ENCODE measurements at regions not wholly inside any gene's neighbourhood (a gene's known extent, or its start where the extent isn't known, plus 50 kb on each side); places are given as distances from the start of the nearest gene placed in this dataset.

GRCh38 chr5:4518903-4519672 lies 621.0 kb upstream of the ADAMTS16 start:
- Mint-ChIP-seq H3K27me3 (ENCODE audit: low read depth) (peaks cover 5% of the 10 kb centered on the region), H3K27ac (ENCODE audit: unreplicated experiment) (no peak overlapping the region), H3K4me3 (no peak overlapping the region), H3K9me3 (no peaks in the 10 kb centered on the region), H3K4me1 (peaks cover 9% of the 10 kb centered on the region), H3K36me3 (ENCODE audit: low read depth) (no peaks in the 10 kb centered on the region)
- TF ChIP-seq, protein P1, sequence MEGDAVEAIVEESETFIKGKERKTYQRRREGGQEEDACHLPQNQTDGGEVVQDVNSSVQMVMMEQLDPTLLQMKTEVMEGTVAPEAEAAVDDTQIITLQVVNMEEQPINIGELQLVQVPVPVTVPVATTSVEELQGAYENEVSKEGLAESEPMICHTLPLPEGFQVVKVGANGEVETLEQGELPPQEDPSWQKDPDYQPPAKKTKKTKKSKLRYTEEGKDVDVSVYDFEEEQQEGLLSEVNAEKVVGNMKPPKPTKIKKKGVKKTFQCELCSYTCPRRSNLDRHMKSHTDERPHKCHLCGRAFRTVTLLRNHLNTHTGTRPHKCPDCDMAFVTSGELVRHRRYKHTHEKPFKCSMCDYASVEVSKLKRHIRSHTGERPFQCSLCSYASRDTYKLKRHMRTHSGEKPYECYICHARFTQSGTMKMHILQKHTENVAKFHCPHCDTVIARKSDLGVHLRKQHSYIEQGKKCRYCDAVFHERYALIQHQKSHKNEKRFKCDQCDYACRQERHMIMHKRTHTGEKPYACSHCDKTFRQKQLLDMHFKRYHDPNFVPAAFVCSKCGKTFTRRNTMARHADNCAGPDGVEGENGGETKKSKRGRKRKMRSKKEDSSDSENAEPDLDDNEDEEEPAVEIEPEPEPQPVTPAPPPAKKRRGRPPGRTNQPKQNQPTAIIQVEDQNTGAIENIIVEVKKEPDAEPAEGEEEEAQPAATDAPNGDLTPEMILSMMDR (conservative IDR thresholded peaks at IDR 0.05), result no peak
- no peak for DNase-seq (ENCODE audit: low read depth, low spot score)

DNA sequence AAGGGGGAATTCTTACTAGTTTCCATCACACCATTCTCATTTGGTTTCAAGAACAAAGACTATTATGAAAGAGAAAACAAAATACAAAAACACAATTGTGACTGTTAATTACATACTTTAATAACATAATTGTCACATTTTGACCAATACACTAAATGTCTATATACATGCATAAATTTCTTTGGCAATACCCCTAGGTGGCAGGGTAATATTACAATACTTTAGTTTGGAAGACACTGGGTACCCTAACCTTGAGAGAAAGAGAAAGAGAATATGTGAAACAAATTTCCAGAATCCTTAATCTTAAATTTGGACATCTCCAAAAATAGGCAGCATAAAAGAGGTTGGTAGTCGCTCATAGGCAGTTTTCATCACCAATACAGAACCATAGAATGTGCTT lies 619.6 kb upstream of the ADAMTS16 start:
- Mint-ChIP-seq H3K9me3 (no peaks in the 10 kb centered on the region), H3K36me3 (ENCODE audit: low read depth) (no peaks in the 10 kb centered on the region), H3K27ac (ENCODE audit: unreplicated experiment) (no peak overlapping the region), H3K27me3 (ENCODE audit: low read depth) (no peaks in the 10 kb centered on the region), H3K4me1 (peaks cover 5% of the 10 kb centered on the region), H3K4me3 (no peak overlapping the region)
- no peak for DNase-seq (ENCODE audit: low read depth, low spot score)
- TF ChIP-seq, protein P1 (conservative IDR thresholded peaks at IDR 0.05), result no peak

DNA sequence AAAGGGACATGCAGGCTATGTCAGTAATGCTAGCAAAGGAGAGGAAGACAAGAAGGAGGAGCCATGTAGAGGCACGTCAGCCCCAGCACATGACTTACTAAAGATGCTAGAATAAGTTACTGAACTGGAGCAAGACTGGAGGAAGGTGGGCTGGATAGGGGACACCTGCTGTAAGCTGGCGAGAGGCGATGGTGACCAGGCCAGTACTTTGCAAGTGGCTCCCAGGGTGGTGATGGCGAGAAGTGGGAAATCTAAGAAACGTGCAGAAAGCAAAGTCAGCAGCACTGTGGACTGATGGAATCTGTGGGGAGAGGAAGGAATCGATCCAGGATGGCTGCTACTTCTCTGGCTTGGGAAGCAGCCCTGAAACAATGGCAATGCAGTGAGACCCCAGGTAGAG lies 617.1 kb upstream of the ADAMTS16 start:
- H3K9me3 Mint-ChIP-seq, result no peaks in the 10 kb centered on the region
- TF ChIP-seq, protein P1 (conservative IDR thresholded peaks at IDR 0.05), result no peak
- peaks cover 5% of the 10 kb centered on the region for H3K4me1 Mint-ChIP-seq
- no peaks in the 10 kb centered on the region for H3K36me3 Mint-ChIP-seq (ENCODE audit: low read depth)
- no peak overlapping the region for H3K27ac Mint-ChIP-seq (ENCODE audit: unreplicated experiment)
- H3K27me3 Mint-ChIP-seq (ENCODE audit: low read depth), result no peaks in the 10 kb centered on the region
- no peak overlapping the region for H3K4me3 Mint-ChIP-seq
- no peak for DNase-seq (ENCODE audit: low read depth, low spot score)

DNA sequence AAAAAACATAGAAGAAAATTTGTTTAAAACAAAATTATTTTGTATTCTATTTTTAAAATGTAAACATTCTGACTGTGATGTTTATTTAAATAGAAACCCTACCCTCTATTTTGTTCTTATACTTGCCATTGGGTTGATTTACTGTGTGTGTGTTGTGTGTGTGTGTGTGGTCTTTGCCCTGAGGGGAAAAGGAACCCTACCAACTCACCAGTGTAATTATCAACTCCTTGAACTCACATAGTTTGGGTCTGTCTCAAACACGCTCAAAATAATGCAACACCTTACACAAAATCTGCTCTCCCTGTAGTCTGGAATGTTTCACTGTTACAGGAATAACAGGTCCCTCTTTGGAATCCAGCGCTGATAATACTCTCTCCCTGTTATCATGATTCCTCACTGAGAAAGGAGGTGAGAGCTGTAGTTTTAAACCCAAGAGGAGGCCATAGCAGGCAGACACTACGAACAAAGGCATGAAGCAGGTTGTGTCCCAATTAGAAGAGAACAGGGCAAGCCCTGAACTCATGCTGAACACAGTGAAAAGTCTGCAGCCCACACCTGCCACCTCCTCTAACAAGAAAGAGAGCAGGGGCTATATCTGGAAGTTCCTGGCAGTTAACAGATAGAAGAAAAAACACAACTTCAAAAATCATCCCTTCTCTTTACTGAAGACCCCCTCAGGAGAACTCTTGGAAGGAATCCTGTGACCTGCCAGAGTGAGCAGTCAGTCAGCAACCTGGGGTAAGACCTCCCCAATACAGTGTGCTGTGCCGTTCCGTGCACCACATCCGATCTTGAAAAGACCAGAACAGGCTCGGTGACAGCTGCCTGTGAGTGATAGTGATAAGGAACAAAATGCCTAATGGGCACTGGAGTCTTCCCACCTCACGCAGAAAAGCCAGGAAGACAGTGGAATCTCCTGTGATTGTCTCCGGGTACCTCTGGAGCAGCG lies 608.1 kb upstream of the ADAMTS16 start:
- no peak overlapping the region for H3K4me3 Mint-ChIP-seq
- peak overlapping the region; percentile 72 for H3K27ac Mint-ChIP-seq (ENCODE audit: unreplicated experiment)
- DNase-seq (ENCODE audit: low read depth, low spot score), result no peak
- H3K9me3 Mint-ChIP-seq, result peaks cover 3% of the 10 kb centered on the region
- H3K27me3 Mint-ChIP-seq (ENCODE audit: low read depth), result no peaks in the 10 kb centered on the region
- H3K36me3 Mint-ChIP-seq (ENCODE audit: low read depth), result peaks cover 3% of the 10 kb centered on the region
- no peaks in the 10 kb centered on the region for H3K4me1 Mint-ChIP-seq
- TF ChIP-seq, protein P1 (conservative IDR thresholded peaks at IDR 0.05), result no peak

DNA sequence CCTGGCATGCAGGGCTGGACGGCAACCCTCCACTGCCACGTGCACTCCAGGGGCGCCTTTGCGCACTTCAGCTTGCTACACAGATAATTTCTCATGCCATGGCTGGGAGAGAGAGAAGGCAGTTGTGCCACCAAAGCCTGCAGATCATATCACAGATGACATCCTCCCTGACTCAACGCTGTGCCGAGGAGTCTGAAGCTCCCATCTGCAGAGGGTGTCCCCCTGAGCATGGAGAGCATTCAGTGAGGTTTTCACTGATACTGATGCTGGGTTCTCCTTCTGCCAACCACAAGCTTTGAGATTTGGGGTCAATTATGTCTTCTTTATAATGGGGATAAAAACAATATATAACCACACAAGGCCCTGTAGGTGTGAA lies 607.4 kb upstream of the ADAMTS16 start:
- H3K4me1 Mint-ChIP-seq, result no peaks in the 10 kb centered on the region
- peaks cover 3% of the 10 kb centered on the region for H3K9me3 Mint-ChIP-seq
- H3K36me3 Mint-ChIP-seq (ENCODE audit: low read depth), result peaks cover 3% of the 10 kb centered on the region
- H3K27ac Mint-ChIP-seq (ENCODE audit: unreplicated experiment), result peak overlapping the region; percentile 72
- TF ChIP-seq, protein P1 (conservative IDR thresholded peaks at IDR 0.05), result no peak
- no peaks in the 10 kb centered on the region for H3K27me3 Mint-ChIP-seq (ENCODE audit: low read depth)
- DNase-seq (ENCODE audit: low read depth, low spot score), result no peak
- no peak overlapping the region for H3K4me3 Mint-ChIP-seq

All from neural crest cell (in vitro differentiated cells).